OCI-LY7 (cell line): ENCODE measurements at regions not wholly inside any gene's neighbourhood (a gene's known extent, or its start where the extent isn't known, plus 50 kb on each side); places are given as distances from the start of the nearest gene placed in this dataset.

ENCODE experiments used
- EZH2phosphoT487 ChIP-seq: fragments of 200-600 bp; sonication (generic); IDR thresholded peaks from 2 replicates; pipeline ENCODE4 v1.6.1; 2018; ENCODE audit warnings: low read depth, borderline replicate concordance, mild to moderate bottlenecking, mixed run types, antibody characterized with exemption, low read length, moderate library complexity, mixed read lengths
- TF ChIP-seq, protein P1 (sequence below): fragments of 200-600 bp; sonication (generic); conservative IDR thresholded peaks from 2 replicates; pipeline ENCODE4 v1.5.1; 2014; ENCODE audit warnings: mild to moderate bottlenecking, antibody characterized with exemption, low read length, moderate library complexity, mixed read lengths

- TF ChIP-seq, protein P1, sequence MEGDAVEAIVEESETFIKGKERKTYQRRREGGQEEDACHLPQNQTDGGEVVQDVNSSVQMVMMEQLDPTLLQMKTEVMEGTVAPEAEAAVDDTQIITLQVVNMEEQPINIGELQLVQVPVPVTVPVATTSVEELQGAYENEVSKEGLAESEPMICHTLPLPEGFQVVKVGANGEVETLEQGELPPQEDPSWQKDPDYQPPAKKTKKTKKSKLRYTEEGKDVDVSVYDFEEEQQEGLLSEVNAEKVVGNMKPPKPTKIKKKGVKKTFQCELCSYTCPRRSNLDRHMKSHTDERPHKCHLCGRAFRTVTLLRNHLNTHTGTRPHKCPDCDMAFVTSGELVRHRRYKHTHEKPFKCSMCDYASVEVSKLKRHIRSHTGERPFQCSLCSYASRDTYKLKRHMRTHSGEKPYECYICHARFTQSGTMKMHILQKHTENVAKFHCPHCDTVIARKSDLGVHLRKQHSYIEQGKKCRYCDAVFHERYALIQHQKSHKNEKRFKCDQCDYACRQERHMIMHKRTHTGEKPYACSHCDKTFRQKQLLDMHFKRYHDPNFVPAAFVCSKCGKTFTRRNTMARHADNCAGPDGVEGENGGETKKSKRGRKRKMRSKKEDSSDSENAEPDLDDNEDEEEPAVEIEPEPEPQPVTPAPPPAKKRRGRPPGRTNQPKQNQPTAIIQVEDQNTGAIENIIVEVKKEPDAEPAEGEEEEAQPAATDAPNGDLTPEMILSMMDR = no peak
- TF ChIP-seq EZH2phosphoT487 = no peak
Measured at GRCh38 chr1:39142401-39143060, 62.0 kb upstream of the MACF1 start.
